Hepatocyte (in vitro differentiated cells): ENCODE measurements at regions not wholly inside any gene's neighbourhood (a gene's known extent, or its start where the extent isn't known, plus 50 kb on each side); places are given as distances from the start of the nearest gene placed in this dataset.

Source experiments
- DNase-seq: peaks from one replicate; pipeline ENCODE4 v3.0.0-alpha.2; 2016; ENCODE audit warnings: low spot score
- H2AFZ ChIP-seq: fragments of 200-600 bp; sonication (generic); 2 replicates; pipeline ENCODE4 v1.6.0; 2016; ENCODE audit warnings: antibody characterized with exemption, mild to moderate bottlenecking
- H3K27ac ChIP-seq: fragments of 200-600 bp; sonication (generic); 2 replicates; pipeline ENCODE4 v1.5.1; 2016; ENCODE audit warnings: mild to moderate bottlenecking
- H3K27me3 ChIP-seq: fragments of 200-600 bp; sonication (generic); 2 replicates; pipeline ENCODE4 v1.6.1; 2016
- H3K36me3 ChIP-seq: fragments of 200-600 bp; sonication (generic); replicated peaks from 2 replicates; pipeline ENCODE4 v1.5.1; 2016; ENCODE audit warnings: low read depth; ENCODE audit not compliant: insufficient read depth
- H3K4me1 ChIP-seq: fragments of 200-600 bp; sonication (generic); 2 replicates; pipeline ENCODE4 v1.5.1; 2016; ENCODE audit warnings: mild to moderate bottlenecking, moderate library complexity; ENCODE audit not compliant: insufficient read depth
- H3K4me2 ChIP-seq: fragments of 200-600 bp; sonication (generic); 2 replicates; pipeline ENCODE4 v1.6.0; 2016
- H3K4me3 ChIP-seq: fragments of 200-600 bp; sonication (generic); 2 replicates; pipeline ENCODE4 v1.5.1; 2016; ENCODE audit warnings: mild to moderate bottlenecking
- H3K79me2 ChIP-seq: fragments of 200-600 bp; sonication (generic); 2 replicates; pipeline ENCODE4 v1.6.0; 2017; ENCODE audit warnings: mild to moderate bottlenecking
- H3K9me2 ChIP-seq: fragments of 200-600 bp; sonication (generic); replicated peaks from 2 replicates; pipeline ENCODE4 v1.6.0; 2017; ENCODE audit warnings: mild to moderate bottlenecking; ENCODE audit not compliant: insufficient read depth
- H3K9me3 ChIP-seq: fragments of 200-600 bp; sonication (generic); 2 replicates; pipeline ENCODE4 v1.5.1; 2016; ENCODE audit warnings: low read depth, mild to moderate bottlenecking
- H4K20me1 ChIP-seq: fragments of 200-600 bp; sonication (generic); 2 replicates; pipeline ENCODE4 v1.6.0; 2016; ENCODE audit warnings: mild to moderate bottlenecking; ENCODE audit not compliant: insufficient read depth, poor library complexity, severe bottlenecking
- CTCF ChIP-seq: fragments of 200-600 bp; sonication (generic); IDR thresholded peaks from 2 replicates; pipeline ENCODE4 v1.5.1; 2016; ENCODE audit warnings: antibody characterized with exemption, mild to moderate bottlenecking; ENCODE audit not compliant: poor library complexity
- EZH2 ChIP-seq: fragments of 200-600 bp; sonication (generic); IDR thresholded peaks from 2 replicates; pipeline ENCODE4 v1.6.1; 2016; ENCODE audit warnings: antibody characterized with exemption, mild to moderate bottlenecking, borderline replicate concordance
- EZH2phosphoT487 ChIP-seq: fragments of 200-600 bp; sonication (generic); IDR thresholded peaks from one replicate; pipeline ENCODE4 v1.6.1; 2018; ENCODE audit warnings: antibody characterized with exemption, mild to moderate bottlenecking, low read depth, moderate library complexity; ENCODE audit not compliant: unreplicated experiment, severe bottlenecking
- WGBS: methylation state at CpG from one replicate; pipeline ENCODE4 v1.1.6; 2016; ENCODE audit warnings: low lambda C conversion rate; ENCODE audit errors: missing lambda C conversion rate; 5-methylcytosine and 5-hydroxymethylcytosine counted together

GRCh38 chr16:5639531-5639930 lies 541.9 kb upstream of the EEF2KMT start:
- Histone ChIP-seq H3K36me3 (no peaks in the 10 kb centered on the region), H3K27me3 (no peaks in the 10 kb centered on the region), H2AFZ (no peak overlapping the region), H3K4me1 (no peaks in the 10 kb centered on the region), H3K79me2 (no peaks in the 10 kb centered on the region), H3K9me2 (no peaks in the 10 kb centered on the region), H3K4me2 (no peak overlapping the region), H3K9me3 (no peaks in the 10 kb centered on the region), H3K27ac (no peak overlapping the region), H4K20me1 (no peaks in the 10 kb centered on the region), H3K4me3 (no peak overlapping the region)
- no peak for DNase-seq
- 85% methylated on average over 3 of the region's 3 CpGs for whole genome bisulfite sequencing
- TF ChIP-seq EZH2 = no peak
- no peak for TF ChIP-seq CTCF
- TF ChIP-seq EZH2phosphoT487 = no peak

- TF ChIP-seq EZH2phosphoT487 = no peak
- no peak for TF ChIP-seq CTCF
- no peak for TF ChIP-seq EZH2
- Histone ChIP-seq H3K79me2 (no peaks in the 10 kb centered on the region), H3K4me1 (no peaks in the 10 kb centered on the region), H3K9me3 (no peaks in the 10 kb centered on the region), H4K20me1 (no peaks in the 10 kb centered on the region), H3K27ac (no peak overlapping the region), H3K4me3 (no peak overlapping the region), H3K4me2 (no peak overlapping the region), H2AFZ (no peak overlapping the region), H3K36me3 (no peaks in the 10 kb centered on the region), H3K27me3 (no peaks in the 10 kb centered on the region), H3K9me2 (no peaks in the 10 kb centered on the region)
- WGBS = 89% methylated on average over 2 of the region's 2 CpGs
- DNase-seq = no peak
Observed at GRCh38 chr16:5635331-5635730, 537.7 kb upstream of the EEF2KMT start.

GRCh38 chr16:5634666-5635180 lies 537.1 kb upstream of the EEF2KMT start:
- WGBS = 71% methylated on average over 2 of the region's 2 CpGs
- H3K9me3 ChIP-seq = no peaks in the 10 kb centered on the region
- no peak for DNase-seq
- no peak overlapping the region for H2AFZ ChIP-seq
- H4K20me1 ChIP-seq = no peaks in the 10 kb centered on the region
- H3K79me2 ChIP-seq = no peaks in the 10 kb centered on the region
- H3K4me3 ChIP-seq = no peak overlapping the region
- no peak overlapping the region for H3K4me2 ChIP-seq
- H3K36me3 ChIP-seq = no peaks in the 10 kb centered on the region
- no peak for TF ChIP-seq EZH2phosphoT487
- no peak for TF ChIP-seq CTCF
- no peak for TF ChIP-seq EZH2
- H3K4me1 ChIP-seq = no peaks in the 10 kb centered on the region
- no peak overlapping the region for H3K27ac ChIP-seq
- no peaks in the 10 kb centered on the region for H3K9me2 ChIP-seq
- no peaks in the 10 kb centered on the region for H3K27me3 ChIP-seq

GRCh38 chr16:5633845-5634440 lies 536.3 kb upstream of the EEF2KMT start:
- Histone ChIP-seq H3K4me1 (no peaks in the 10 kb centered on the region), H3K27ac (no peak overlapping the region), H3K27me3 (no peaks in the 10 kb centered on the region), H4K20me1 (no peaks in the 10 kb centered on the region), H3K79me2 (no peaks in the 10 kb centered on the region), H3K9me3 (no peaks in the 10 kb centered on the region), H3K4me2 (no peak overlapping the region), H3K4me3 (no peak overlapping the region), H3K9me2 (no peaks in the 10 kb centered on the region), H2AFZ (no peak overlapping the region), H3K36me3 (no peaks in the 10 kb centered on the region)
- no peak for TF ChIP-seq EZH2
- TF ChIP-seq CTCF = peak; percentile 53
- DNase-seq = peak; percentile 54
- 43% methylated on average over 5 of the region's 5 CpGs for WGBS
